H1 (cell line): ENCODE measurements at regions not wholly inside any gene's neighbourhood (a gene's known extent, or its start where the extent isn't known, plus 50 kb on each side); places are given as distances from the start of the nearest gene placed in this dataset.
"Not testable (repeated sequence)": the region's sequence is repeated elsewhere in the genome, so short reads cannot be mapped to it uniquely, and the experiment has no call there.

Source experiments
- CTCF ChIA-PET: fragments of 300-600 bp; sonication (Branson Sonifier 250); formaldehyde crosslinking; loops from one replicate; lab custom pipeline; 2021; ENCODE audit not compliant: partially characterized antibody; lab: Charles Lee
- POLR2A ChIA-PET: fragments of 300-600 bp; sonication (Branson Sonifier 250); formaldehyde crosslinking; loops from one replicate; lab custom pipeline; 2021; ENCODE audit warnings: inconsistent platforms; ENCODE audit not compliant: partially characterized antibody; lab: Charles Lee
- DNase-seq, 2 experiments: peaks; one replicate each; pipeline versions ENCODE4 v3.0.0 to v3.0.0-alpha.2; 2010 to 2022; ENCODE audit warnings: low spot score in 2 of 2, low read depth in 1 of 2, mixed read lengths in 1 of 2
- FAIRE-seq: peaks from 2 replicates; lab custom pipeline; 2011; peaks lifted over from hg19 to GRCh38; lab: Jason Lieb, UNC
- H2AFZ ChIP-seq: 2 replicates; pipeline ENCODE4 v1.8.1; 2012; ENCODE audit warnings: low read length, inconsistent platforms
- H2AK5ac ChIP-seq: 2 replicates; pipeline ENCODE4 v1.6.1; 2013; ENCODE audit warnings: low read depth, low read length
- H2BK120ac ChIP-seq: replicated peaks from 2 replicates; pipeline ENCODE3; 2013; ENCODE audit warnings: low read depth, low read length, inconsistent platforms
- H2BK12ac ChIP-seq: 2 replicates; pipeline ENCODE4 v1.6.1; 2013; ENCODE audit warnings: low read depth, low read length
- H2BK15ac ChIP-seq: 2 replicates; pipeline ENCODE4 v1.6.1; 2013; ENCODE audit warnings: low read length
- H2BK20ac ChIP-seq: 2 replicates; pipeline ENCODE4 v1.6.1; 2013; ENCODE audit warnings: low read length
- H2BK5ac ChIP-seq: 2 replicates; pipeline ENCODE4 v1.6.1; 2013; ENCODE audit warnings: low read depth, low read length
- H3K14ac ChIP-seq: 2 replicates; pipeline ENCODE4 v1.6.1; 2013; ENCODE audit warnings: inconsistent platforms; ENCODE audit not compliant: insufficient read length
- H3K18ac ChIP-seq: 2 replicates; pipeline ENCODE4 v1.6.1; 2013; ENCODE audit warnings: low read length; ENCODE audit errors: extremely low read depth
- H3K23ac ChIP-seq: 2 replicates; pipeline ENCODE4 v1.6.1; 2013; ENCODE audit warnings: inconsistent platforms; ENCODE audit not compliant: insufficient read length
- H3K23me2 ChIP-seq: 2 replicates; pipeline ENCODE4 v1.6.1; 2013; ENCODE audit warnings: low read depth, low read length
- H3K27ac ChIP-seq: 2 replicates; pipeline ENCODE4 v1.6.1; 2011; ENCODE audit warnings: low read depth, low read length, inconsistent platforms
- H3K27me3 ChIP-seq, 4 experiments: replicated peaks in 1 of 4; 1 replicate in 1 of 4; 2 replicates in 3 of 4; pipeline versions ENCODE4 v1.6.1 to v1.8.1; 2011 to 2013; ENCODE audit warnings: low read length in 3 of 4, mild to moderate bottlenecking in 3 of 4, inconsistent platforms in 2 of 4, mixed read lengths in 2 of 4, moderate library complexity in 1 of 4; ENCODE audit not compliant: control insufficient read depth in 3 of 4, insufficient read depth in 3 of 4; ENCODE audit errors: extremely low read depth in 1 of 4
- H3K36me3 ChIP-seq, 4 experiments: 2 replicates each; pipeline versions ENCODE4 v1.6.1 to v1.8.1; 2011 to 2013; ENCODE audit warnings: mild to moderate bottlenecking in 4 of 4, low read length in 3 of 4, moderate library complexity in 2 of 4, control low read depth in 1 of 4, inconsistent platforms in 1 of 4; ENCODE audit not compliant: insufficient read depth in 4 of 4, control insufficient read depth in 2 of 4
- H3K4ac ChIP-seq: replicated peaks from 2 replicates; pipeline ENCODE3; 2013; ENCODE audit warnings: low read length, low read depth, mixed read lengths, inconsistent platforms; ENCODE audit not compliant: insufficient read length
- H3K4me1 ChIP-seq, 4 experiments: replicated peaks in 1 of 4; 1 replicate in 1 of 4; 2 replicates in 3 of 4; pipeline versions ENCODE4 v1.6.1 to v1.8.1; 2011 to 2013; ENCODE audit warnings: low read length in 3 of 4, inconsistent platforms in 2 of 4, mixed read lengths in 1 of 4; ENCODE audit not compliant: insufficient read depth in 4 of 4, control insufficient read depth in 3 of 4
- H3K4me2 ChIP-seq, 2 experiments: 2 replicates each; pipeline versions ENCODE4 v1.6.1 to v1.8.1; 2011 to 2013; ENCODE audit warnings: low read depth in 2 of 2, low read length in 2 of 2, control low read depth in 1 of 2, inconsistent platforms in 1 of 2, mild to moderate bottlenecking in 1 of 2; ENCODE audit not compliant: insufficient read depth in 1 of 2
- H3K4me3 ChIP-seq, 4 experiments: fragments of 200-600, 300-600 bp in 1 of 4; sonication (generic), shearing (Covaris generic), sonication (Bioruptor Twin) in 1 of 4; 2 replicates each; pipeline versions ENCODE4 v1.5.1 to v1.8.1; 2011 to 2016; ENCODE audit warnings: low read length in 4 of 4, low read depth in 3 of 4, control low read depth in 2 of 4, inconsistent platforms in 2 of 4, mild to moderate bottlenecking in 2 of 4, mixed read lengths in 1 of 4, moderate library complexity in 1 of 4; ENCODE audit not compliant: insufficient read depth in 2 of 4; ENCODE audit errors: extremely low read depth in 1 of 4
- H3K56ac ChIP-seq: replicated peaks from 2 replicates; pipeline ENCODE3; 2013; ENCODE audit warnings: low read depth, mild to moderate bottlenecking, mixed read lengths, low read length, inconsistent platforms; ENCODE audit not compliant: insufficient read length
- H3K79me1 ChIP-seq: 2 replicates; pipeline ENCODE4 v1.6.1; 2013; ENCODE audit warnings: low read depth, low read length, control low read depth
- H3K79me2 ChIP-seq, 2 experiments: 2 replicates each; pipeline versions ENCODE4 v1.6.1 to v1.8.1; 2012 to 2013; ENCODE audit warnings: low read length in 2 of 2, mild to moderate bottlenecking in 2 of 2, inconsistent platforms in 1 of 2; ENCODE audit not compliant: insufficient read depth in 2 of 2, control insufficient read depth in 1 of 2
- H3K9ac ChIP-seq, 4 experiments: replicated peaks in 1 of 4; 1 replicate in 1 of 4; 2 replicates in 3 of 4; pipeline versions ENCODE4 v1.6.1 to v1.8.1; 2011 to 2013; ENCODE audit warnings: low read depth in 3 of 4, low read length in 3 of 4, control low read depth in 2 of 4, mild to moderate bottlenecking in 2 of 4, moderate library complexity in 2 of 4, inconsistent platforms in 1 of 4; ENCODE audit errors: extremely low read depth in 1 of 4
- H3K9me3 ChIP-seq, 2 experiments: 2 replicates each; pipeline versions ENCODE4 v1.6.1 to v1.8.1; 2012 to 2013; ENCODE audit warnings: mild to moderate bottlenecking in 2 of 2, moderate library complexity in 2 of 2, control low read depth in 1 of 2, inconsistent platforms in 1 of 2, low read depth in 1 of 2, low read length in 1 of 2, mixed read lengths in 1 of 2; ENCODE audit not compliant: insufficient read depth in 2 of 2
- H4K20me1 ChIP-seq, 2 experiments: replicated peaks in 1 of 2; 2 replicates each; pipeline versions ENCODE3 to v1.8.1; 2011 to 2013; ENCODE audit warnings: inconsistent platforms in 2 of 2, low read length in 2 of 2, mild to moderate bottlenecking in 1 of 2; ENCODE audit not compliant: insufficient read depth in 2 of 2, control insufficient read depth in 1 of 2
- H4K5ac ChIP-seq: 2 replicates; pipeline ENCODE4 v1.6.1; 2013; ENCODE audit warnings: low read length, low read depth, mixed read lengths, inconsistent platforms; ENCODE audit not compliant: insufficient read length
- H4K8ac ChIP-seq: 2 replicates; pipeline ENCODE4 v1.8.0; 2013; ENCODE audit warnings: mild to moderate bottlenecking, moderate library complexity, low read length, inconsistent platforms; ENCODE audit not compliant: insufficient read depth; ENCODE audit errors: extremely low read depth
- H4K91ac ChIP-seq: replicated peaks from 2 replicates; pipeline ENCODE3; 2013; ENCODE audit warnings: low read length, mixed read lengths, inconsistent platforms; ENCODE audit not compliant: insufficient read length
- BCL11A ChIP-seq, 2 experiments: IDR thresholded peaks; one replicate each; pipeline ENCODE4 v1.6.1; 2011; ENCODE audit warnings: low read depth in 2 of 2, low read length in 2 of 2, mild to moderate bottlenecking in 2 of 2
- BRCA1 ChIP-seq: IDR thresholded peaks from 2 replicates; pipeline ENCODE4 v1.6.1; 2012; ENCODE audit warnings: low read depth, low read length, improper control_type of control experiment
- RAD21 ChIP-seq, 2 experiments: IDR thresholded peaks in 1 of 2; conservative IDR thresholded peaks in 1 of 2; 2 replicates each; pipeline ENCODE4 v1.6.1; 2011; ENCODE audit warnings: low read depth in 2 of 2, low read length in 2 of 2, improper control_type of control experiment in 1 of 2, inconsistent platforms in 1 of 2, mild to moderate bottlenecking in 1 of 2, moderate library complexity in 1 of 2
- TAF1 ChIP-seq: IDR thresholded peaks from 2 replicates; pipeline ENCODE4 v1.6.1; 2011; ENCODE audit warnings: mild to moderate bottlenecking, low read depth, low read length
- WGBS, 2 experiments: shearing (Covaris generic) in 1 of 2; methylation state at CpG; one replicate each; pipeline versions ENCODE4 v1.1.6 to v1.1.7; 2013 to 2015; ENCODE audit warnings: low lambda C conversion rate in 2 of 2, mixed read lengths in 2 of 2, inconsistent platforms in 1 of 2, low coverage in 1 of 2, missing lambda C conversion rate in 1 of 2; ENCODE audit not compliant: insufficient replicate concordance in 2 of 2, insufficient coverage in 1 of 2, insufficient read length in 1 of 2; ENCODE audit errors: extremely low coverage in 1 of 2, missing lambda C conversion rate in 1 of 2; 5-methylcytosine and 5-hydroxymethylcytosine counted together
- TF ChIP-seq, protein P1 (sequence below): IDR thresholded peaks from 2 replicates; pipeline ENCODE4 v1.6.1; 2011; ENCODE audit warnings: low read depth, mild to moderate bottlenecking, low read length; ENCODE audit not compliant: insufficient read depth

DNA sequence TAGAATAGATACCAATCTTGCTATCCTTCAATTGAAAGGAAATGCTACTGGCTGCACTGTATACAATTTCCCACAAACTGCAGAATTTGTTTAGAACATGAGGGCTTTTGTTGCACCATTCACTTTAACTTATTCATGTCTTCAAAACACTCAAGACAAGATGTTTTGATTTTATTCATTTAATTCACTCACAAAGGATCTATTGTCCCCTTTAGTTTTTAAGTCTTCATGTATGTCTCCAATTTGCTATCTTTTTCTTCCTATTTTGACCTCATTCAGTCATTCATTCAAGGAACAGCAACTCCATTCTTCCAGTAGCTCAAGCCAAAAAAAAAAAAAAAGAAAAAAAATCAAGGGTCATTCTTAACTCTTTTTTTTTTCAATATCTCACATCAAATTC is 130.6 kb upstream of the SOX21 start:
- H2AK5ac ChIP-seq = no peak overlapping the region
- H3K4me2 ChIP-seq = no peak overlapping the region
- POLR2A ChIA-PET = no interaction called here

DNA sequence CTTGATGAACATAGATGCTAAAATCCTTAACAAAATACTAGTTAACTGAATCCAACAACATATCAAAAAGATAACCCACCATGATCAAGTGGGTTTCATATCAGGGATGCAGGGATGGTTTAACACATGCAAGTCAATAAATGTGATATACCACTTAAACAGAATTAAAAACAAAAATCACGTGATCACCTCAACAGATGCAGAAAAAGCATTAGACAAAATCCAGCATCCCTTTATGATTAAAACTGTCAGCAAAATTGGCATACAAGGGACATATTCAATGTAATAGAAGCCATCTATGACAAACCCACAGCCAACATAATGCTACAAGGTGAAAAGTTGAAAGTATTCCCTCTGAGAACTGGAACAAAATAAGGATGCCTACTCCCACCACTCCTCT is 124.7 kb upstream of the SOX21 start:
- H2AK5ac ChIP-seq, H2BK120ac ChIP-seq, H3K23me2 ChIP-seq, H3K27me3 ChIP-seq, H4K8ac ChIP-seq, H3K4me2 ChIP-seq, H2BK5ac ChIP-seq, H3K14ac ChIP-seq, CTCF ChIA-PET, H2BK20ac ChIP-seq, H2BK12ac ChIP-seq, H3K18ac ChIP-seq, H3K9me3 ChIP-seq, H4K5ac ChIP-seq, H3K9ac ChIP-seq, H3K27ac ChIP-seq, H3K56ac ChIP-seq, DNase-seq, H3K79me2 ChIP-seq, H3K4ac ChIP-seq, FAIRE-seq, H3K4me3 ChIP-seq, POLR2A ChIA-PET, H3K4me1 ChIP-seq, H4K20me1 ChIP-seq, H3K79me1 ChIP-seq, H4K91ac ChIP-seq, H3K36me3 ChIP-seq, H2AFZ ChIP-seq, H2BK15ac ChIP-seq, H3K23ac ChIP-seq: not testable (repeated sequence)
- whole genome bisulfite sequencing, 2 experiments = 85% methylated on average over 1 of the region's 1 CpG; no CpG with 5 or more reads in 1 of the 2 experiments

More for the DNA sequence above, 130.6 kb upstream of the SOX21 start:
- no peaks in the 10 kb centered on the region for H3K36me3 ChIP-seq
- no peak for FAIRE-seq
- no peak overlapping the region for H3K27ac ChIP-seq
- TF ChIP-seq, protein P1, sequence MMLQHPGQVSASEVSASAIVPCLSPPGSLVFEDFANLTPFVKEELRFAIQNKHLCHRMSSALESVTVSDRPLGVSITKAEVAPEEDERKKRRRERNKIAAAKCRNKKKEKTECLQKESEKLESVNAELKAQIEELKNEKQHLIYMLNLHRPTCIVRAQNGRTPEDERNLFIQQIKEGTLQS = no peak
- TF ChIP-seq RAD21 (IDR thresholded peaks at IDR 0.05 in 1 of 2, conservative IDR thresholded peaks at IDR 0.05 in 1 of 2; ENCODE audit: low read depth in 2 of 2, low read length in 2 of 2) (no peak), BRCA1 (no peak), BCL11A (IDR thresholded peaks at IDR 0.05; ENCODE audit: low read depth in 2 of 2, low read length in 2 of 2) (no peak), TAF1 (no peak)
- no peak overlapping the region for H2BK15ac ChIP-seq
- no peak overlapping the region for H3K4ac ChIP-seq
- H3K27me3 ChIP-seq = no peaks in the 10 kb centered on the region
- CTCF ChIA-PET = no interaction called here
- H3K23ac ChIP-seq = no peak overlapping the region
- H3K23me2 ChIP-seq = no peaks in the 10 kb centered on the region
- H4K5ac ChIP-seq = no peak overlapping the region
- no peaks in the 10 kb centered on the region for H3K79me1 ChIP-seq
- no peak overlapping the region for H3K14ac ChIP-seq
- H2AFZ ChIP-seq = no peak overlapping the region
- H3K9me3 ChIP-seq = no peaks in the 10 kb centered on the region
- H3K4me3 ChIP-seq = no peak overlapping the region
- no peak overlapping the region for H2BK120ac ChIP-seq
- H2BK12ac ChIP-seq = no peak overlapping the region
- H4K8ac ChIP-seq = no peak overlapping the region
- H3K4me1 ChIP-seq = no peaks in the 10 kb centered on the region
- no peak overlapping the region for H2BK20ac ChIP-seq
- H4K20me1 ChIP-seq = no peaks in the 10 kb centered on the region
- no peak overlapping the region for H3K56ac ChIP-seq
- no peak overlapping the region for H3K18ac ChIP-seq
- H4K91ac ChIP-seq = no peak overlapping the region
- no peaks in the 10 kb centered on the region for H3K79me2 ChIP-seq
- DNase-seq = no peak
- no peak overlapping the region for H2BK5ac ChIP-seq
- no peak overlapping the region for H3K9ac ChIP-seq
